HAP-1 (cell line): ENCODE measurements at regions not wholly inside any gene's neighbourhood (a gene's known extent, or its start where the extent isn't known, plus 50 kb on each side); places are given as distances from the start of the nearest gene placed in this dataset.
"Not testable (repeated sequence)": the region's sequence is repeated elsewhere in the genome, so short reads cannot be mapped to it uniquely, and the experiment has no call there.

ENCODE experiments used
- DNase-seq, 2 experiments: peaks; one replicate each; pipeline ENCODE4 v3.0.0-alpha.2; 2016 to 2020; ENCODE audit warnings: low spot score in 2 of 2
- H3K27me3 ChIP-seq: fragments of 250-450 bp; sonication (Bioruptor Pico); 2 replicates; pipeline ENCODE4 v1.5.1; 2020; ENCODE audit warnings: low read depth, mild to moderate bottlenecking, moderate library complexity
- H3K36me3 ChIP-seq: fragments of 250-450 bp; sonication (Bioruptor Pico); replicated peaks from 2 replicates; pipeline ENCODE4 v1.5.1; 2020; ENCODE audit warnings: mild to moderate bottlenecking
- H3K4me1 ChIP-seq: fragments of 250-450 bp; sonication (Bioruptor Pico); 2 replicates; pipeline ENCODE4 v1.5.1; 2020; ENCODE audit warnings: mild to moderate bottlenecking
- H3K4me3 ChIP-seq: fragments of 250-450 bp; sonication (Bioruptor Pico); 2 replicates; pipeline ENCODE4 v1.5.1; 2020; ENCODE audit warnings: mild to moderate bottlenecking, moderate library complexity
- H3K9me3 ChIP-seq: fragments of 250-450 bp; sonication (Bioruptor Pico); 2 replicates; pipeline ENCODE4 v1.5.1; 2020; ENCODE audit warnings: mild to moderate bottlenecking, moderate library complexity
- in situ Hi-C: fragments of 300-500 bp; cut with MboI; formaldehyde crosslinking; loops from 3 replicates; pipeline ENCODE4 v1.14.3; 2020; ENCODE audit warnings: low sequenced_read_pairs, inconsistent platforms, mixed read lengths

DNA sequence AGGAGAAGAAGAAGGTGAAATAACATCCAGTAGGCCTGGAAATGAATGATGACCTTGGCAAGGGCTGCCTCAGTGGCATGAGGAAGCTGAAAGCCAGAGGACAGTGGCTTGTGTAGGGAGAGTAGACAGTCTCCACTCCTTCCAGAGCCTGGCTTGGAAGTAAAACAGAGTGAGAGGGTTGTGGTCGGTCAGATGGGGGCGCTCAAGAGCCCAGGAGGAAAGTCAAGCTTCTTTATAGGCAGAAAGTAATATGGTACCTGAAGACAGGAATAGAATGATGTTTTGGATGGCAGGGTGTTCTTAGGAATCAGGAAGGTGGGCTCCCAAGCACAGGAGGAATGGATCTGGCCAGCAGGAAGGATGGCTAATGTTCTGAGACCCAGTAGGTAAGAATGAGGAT is 75.1 kb upstream of the TSC22D1 start:
- in situ Hi-C loops: no loop called here
- Histone ChIP-seq H3K9me3 (no peaks in the 10 kb centered on the region), H3K4me1 (peaks cover 2% of the 10 kb centered on the region; the same call in 1 of the 2 replicates), H3K4me3 (no peak overlapping the region), H3K27me3 (peaks cover 6% of the 10 kb centered on the region; the same call in 1 of the 2 replicates), H3K36me3 (no peaks in the 10 kb centered on the region)
- DNase-seq: no peak

DNA sequence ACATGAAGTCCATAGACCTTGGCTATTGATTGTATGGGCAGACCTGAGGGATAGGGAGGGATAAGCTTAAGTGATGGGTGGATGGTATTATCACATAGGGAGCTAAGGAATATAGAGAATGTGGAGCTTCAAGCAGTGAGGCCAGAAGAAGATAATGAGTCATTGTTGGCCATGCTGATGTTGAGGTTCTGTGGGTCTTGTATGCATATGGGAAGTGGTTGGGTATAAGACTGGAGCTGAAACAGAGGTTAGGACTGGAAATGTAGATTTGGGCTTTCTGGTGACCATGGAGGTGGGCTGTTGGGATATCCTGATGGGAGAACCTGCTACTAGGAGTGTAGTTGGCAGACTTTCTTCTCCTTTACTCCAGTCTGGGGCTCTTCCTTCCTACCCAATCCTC is 73.7 kb upstream of the TSC22D1 start:
- Histone ChIP-seq H3K36me3 (no peaks in the 10 kb centered on the region), H3K4me1 (peaks cover 2% of the 10 kb centered on the region; the same call in 1 of the 2 replicates), H3K4me3 (no peak overlapping the region), H3K9me3 (no peaks in the 10 kb centered on the region), H3K27me3 (peaks cover 8% of the 10 kb centered on the region; the same call in 1 of the 2 replicates)
- DNase-seq: no peak
- in situ Hi-C loops: no loop called here

DNA sequence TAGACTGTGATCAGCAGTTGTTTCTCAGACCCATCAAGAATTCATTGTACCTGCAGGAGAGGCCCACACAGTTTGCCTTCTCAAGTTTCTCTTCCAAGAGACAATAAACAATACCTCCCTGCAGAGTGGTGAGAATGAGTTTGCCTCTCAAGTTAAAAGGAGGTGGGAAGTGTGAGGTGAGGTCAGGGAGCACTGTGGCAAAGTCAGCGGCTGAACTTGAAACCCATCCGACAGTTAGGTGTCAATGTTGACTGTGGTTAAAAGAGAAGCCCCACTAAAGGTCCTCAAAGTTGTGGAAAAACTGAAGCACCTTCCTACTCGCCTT is 72.9 kb upstream of the TSC22D1 start:
- Histone ChIP-seq H3K36me3 (no peaks in the 10 kb centered on the region), H3K4me1 (peaks cover 2% of the 10 kb centered on the region; the same call in 1 of the 2 replicates), H3K4me3 (no peak overlapping the region), H3K27me3 (peaks cover 8% of the 10 kb centered on the region; the same call in 1 of the 2 replicates), H3K9me3 (no peaks in the 10 kb centered on the region)
- in situ Hi-C loops: no loop called here
- no peak for DNase-seq

DNA sequence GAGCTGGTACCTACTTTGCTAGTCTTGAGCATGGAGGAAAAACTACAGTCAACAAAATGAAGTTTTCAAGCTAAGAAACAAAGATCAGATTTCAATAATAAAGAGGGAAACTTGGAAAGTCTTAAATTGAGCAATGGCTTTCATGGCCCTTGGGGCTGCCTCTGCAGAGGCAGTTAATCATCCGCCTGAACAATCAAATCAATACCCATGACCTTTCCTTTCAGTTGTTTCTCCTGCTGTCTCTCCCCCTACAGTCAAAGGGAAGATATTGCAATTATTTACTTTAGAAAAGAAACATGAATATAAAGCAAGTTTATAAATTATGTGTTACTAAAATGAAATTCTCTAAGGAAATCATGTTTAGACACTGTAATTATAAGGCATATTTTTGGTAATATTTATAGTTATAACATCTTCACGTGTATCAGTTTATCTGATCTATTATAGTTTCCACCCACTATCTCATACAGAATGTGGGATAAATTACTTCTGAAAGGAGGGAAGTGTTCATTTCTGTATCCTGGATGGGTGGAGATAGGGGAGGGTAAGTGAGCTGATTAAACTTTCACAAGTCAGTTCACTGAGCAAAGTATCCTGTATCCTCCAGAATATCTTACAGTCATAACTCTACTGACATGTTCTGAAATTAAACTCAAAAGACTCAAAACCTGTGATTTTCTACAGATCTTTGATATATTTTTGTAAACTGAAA is 72.4 kb upstream of the TSC22D1 start:
- peak; percentile 23 to 73 for DNase-seq
- H3K36me3 ChIP-seq: no peaks in the 10 kb centered on the region
- H3K9me3 ChIP-seq: no peaks in the 10 kb centered on the region
- H3K4me1 ChIP-seq: peaks cover 2% of the 10 kb centered on the region; the same call in 1 of the 2 replicates
- in situ Hi-C loops: no loop called here
- no peak overlapping the region for H3K4me3 ChIP-seq
- peaks cover 8% of the 10 kb centered on the region; the same call in 1 of the 2 replicates for H3K27me3 ChIP-seq

DNA sequence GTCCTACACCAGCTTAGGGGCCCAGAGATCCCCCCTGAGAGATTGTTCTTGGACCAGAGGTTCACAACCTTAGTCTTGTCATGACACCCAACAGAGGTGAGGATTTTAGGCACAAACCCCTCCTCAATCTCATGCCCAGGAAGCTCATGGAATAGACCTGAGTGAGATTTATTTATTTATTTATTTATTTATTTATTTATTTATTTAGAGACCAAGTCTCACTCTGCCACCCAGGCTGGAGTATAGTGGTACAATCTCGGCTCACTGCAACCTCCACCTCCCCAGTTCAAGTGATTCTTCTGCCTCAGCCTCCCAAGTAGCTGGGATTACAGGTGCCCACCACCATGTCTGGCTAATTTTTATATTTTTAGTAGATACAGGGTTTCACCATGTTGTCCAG is 71.4 kb upstream of the TSC22D1 start:
- in situ Hi-C loops, H3K4me3 ChIP-seq, H3K36me3 ChIP-seq, H3K27me3 ChIP-seq, H3K4me1 ChIP-seq, DNase-seq, H3K9me3 ChIP-seq: not testable (repeated sequence)

DNA sequence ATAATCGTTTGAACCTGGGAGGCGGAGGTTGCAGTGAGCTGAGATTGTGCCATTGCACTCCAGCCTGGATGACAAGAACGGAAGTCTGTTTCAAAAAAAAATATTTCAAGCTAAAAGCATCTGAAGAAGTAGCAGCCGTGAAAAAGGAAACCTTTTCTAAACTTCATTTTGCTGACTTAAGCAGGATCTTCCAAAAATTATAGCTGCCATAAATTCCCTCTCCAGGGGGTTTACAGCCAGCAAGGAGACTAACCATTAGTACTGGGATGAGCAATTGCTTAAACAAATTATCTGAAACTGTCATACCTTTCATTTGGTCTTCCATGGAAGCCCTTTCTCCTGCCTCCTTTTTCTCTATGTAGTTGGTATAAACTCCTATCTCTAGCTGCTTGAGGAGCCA is 69.9 kb upstream of the TSC22D1 start:
- Histone ChIP-seq H3K4me1 (peaks cover 2% of the 10 kb centered on the region; the same call in 1 of the 2 replicates), H3K4me3 (no peak overlapping the region), H3K27me3 (0 out of 2 replicates have a peak, but pooled peaks cover 2% of the 10 kb centered on the region), H3K36me3 (no peaks in the 10 kb centered on the region), H3K9me3 (no peaks in the 10 kb centered on the region)
- DNase-seq: no peak
- in situ Hi-C loops: no loop called here

DNA sequence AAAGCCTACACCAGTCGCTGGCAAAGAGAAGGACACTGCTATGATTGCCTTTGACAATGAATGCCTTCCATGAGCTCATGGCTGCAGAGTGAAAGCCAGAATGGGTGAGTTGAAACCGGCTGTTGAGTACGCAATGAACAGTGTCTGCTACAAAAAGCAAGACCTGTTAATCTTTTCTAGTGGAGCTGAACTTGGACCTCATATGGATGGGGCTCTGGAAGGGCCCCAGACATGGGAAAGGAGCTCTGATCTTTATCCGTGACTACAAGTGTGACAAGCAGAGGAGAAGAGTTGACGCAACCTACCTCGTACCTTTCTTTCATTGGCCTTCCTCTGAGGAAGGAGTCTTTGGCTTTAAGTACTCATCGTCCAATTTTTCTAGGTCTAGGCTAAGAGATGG is 67.1 kb upstream of the TSC22D1 start:
- Histone ChIP-seq H3K27me3 (peaks cover 5% of the 10 kb centered on the region; the same call in 1 of the 2 replicates), H3K36me3 (no peaks in the 10 kb centered on the region), H3K4me1 (peaks cover 2% of the 10 kb centered on the region; the same call in 1 of the 2 replicates), H3K9me3 (no peaks in the 10 kb centered on the region), H3K4me3 (no peak overlapping the region)
- no peak for DNase-seq
- in situ Hi-C loops: no loop called here

DNA sequence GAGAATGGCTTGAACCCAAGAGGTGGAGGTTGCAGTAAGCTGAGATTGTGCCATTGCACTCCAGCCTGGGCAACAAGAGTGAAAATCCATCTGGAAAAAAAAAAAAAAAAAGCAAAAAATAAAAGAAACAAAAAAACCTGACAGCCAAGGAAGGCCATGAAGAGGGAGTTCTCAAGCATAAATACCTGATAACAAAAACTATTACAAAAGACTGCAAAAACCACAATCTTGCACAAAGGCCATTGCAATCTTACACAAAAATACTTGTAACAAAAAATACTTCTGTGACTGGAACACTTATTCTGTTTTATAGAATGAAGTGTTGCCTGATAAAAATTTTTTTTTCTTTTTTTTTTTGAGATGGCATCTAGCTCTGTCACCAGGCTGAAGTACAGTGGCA is 61.5 kb upstream of the TSC22D1 start:
- Histone ChIP-seq H3K36me3 (no peaks in the 10 kb centered on the region), H3K4me3 (no peak overlapping the region), H3K27me3 (peaks cover 3% of the 10 kb centered on the region; the same call in 1 of the 2 replicates), H3K4me1 (no peaks in the 10 kb centered on the region), H3K9me3 (no peaks in the 10 kb centered on the region)
- DNase-seq: no peak
- in situ Hi-C loops: no loop called here

DNA sequence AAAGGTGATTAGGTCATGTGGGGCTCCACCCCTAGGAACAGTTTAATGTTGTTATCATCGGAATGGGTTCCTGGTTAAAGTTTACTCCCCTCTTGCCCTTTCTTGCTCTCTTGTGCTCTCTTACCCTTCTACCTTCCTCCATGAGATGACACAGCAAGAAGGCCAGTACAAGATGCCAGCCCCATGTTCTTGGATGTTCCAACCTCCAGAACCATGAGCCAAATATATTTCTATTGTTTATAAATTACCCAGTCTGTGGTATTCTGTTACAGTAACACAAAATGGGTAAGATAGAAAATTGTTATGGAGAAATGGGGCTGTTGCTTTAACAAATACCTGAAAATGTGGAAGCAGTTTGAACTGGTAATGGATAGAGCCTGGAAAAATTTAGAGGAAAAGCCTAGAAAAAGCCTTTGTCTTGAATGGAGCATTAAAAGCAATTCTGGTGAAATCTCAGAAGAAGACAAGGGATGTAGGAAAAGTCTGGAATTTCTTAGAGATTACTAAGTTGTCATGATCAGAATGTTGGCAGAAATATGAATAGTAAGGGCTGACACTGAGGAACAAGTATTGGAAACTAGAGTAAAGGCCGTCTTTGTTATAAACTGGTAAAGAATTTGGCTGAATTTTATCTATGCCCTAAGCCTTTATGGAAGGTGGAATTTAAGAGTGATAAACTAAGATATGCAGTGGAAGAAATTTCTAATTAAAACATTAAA is 53.5 kb upstream of the TSC22D1 start:
- Histone ChIP-seq H3K27me3 (no peaks in the 10 kb centered on the region), H3K4me3 (no peak overlapping the region), H3K9me3 (no peaks in the 10 kb centered on the region), H3K36me3 (no peaks in the 10 kb centered on the region), H3K4me1 (no peaks in the 10 kb centered on the region)
- DNase-seq: no peak
- in situ Hi-C loops: no loop called here

DNA sequence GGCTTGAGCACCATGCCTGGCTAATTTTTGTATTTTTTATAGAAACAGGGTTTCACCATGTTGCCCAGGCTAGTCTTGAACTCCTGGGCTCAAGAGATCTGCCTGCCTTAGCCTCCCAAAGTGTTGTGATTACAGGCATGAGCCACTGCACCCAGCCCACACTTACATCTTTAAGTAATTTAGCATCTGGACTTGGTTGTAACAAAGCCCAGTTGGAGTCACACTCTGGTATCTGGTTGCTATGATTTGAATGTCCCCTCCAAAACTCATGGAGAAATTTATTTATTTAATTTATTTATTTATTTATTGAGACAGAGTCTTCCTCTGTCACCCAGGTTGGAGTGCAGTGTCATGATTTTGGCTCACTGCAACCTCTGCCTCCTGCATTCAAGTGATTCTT is 52.7 kb upstream of the TSC22D1 start:
- H3K27me3 ChIP-seq, in situ Hi-C loops, H3K4me3 ChIP-seq, DNase-seq, H3K4me1 ChIP-seq, H3K36me3 ChIP-seq, H3K9me3 ChIP-seq: not testable (repeated sequence)

DNA sequence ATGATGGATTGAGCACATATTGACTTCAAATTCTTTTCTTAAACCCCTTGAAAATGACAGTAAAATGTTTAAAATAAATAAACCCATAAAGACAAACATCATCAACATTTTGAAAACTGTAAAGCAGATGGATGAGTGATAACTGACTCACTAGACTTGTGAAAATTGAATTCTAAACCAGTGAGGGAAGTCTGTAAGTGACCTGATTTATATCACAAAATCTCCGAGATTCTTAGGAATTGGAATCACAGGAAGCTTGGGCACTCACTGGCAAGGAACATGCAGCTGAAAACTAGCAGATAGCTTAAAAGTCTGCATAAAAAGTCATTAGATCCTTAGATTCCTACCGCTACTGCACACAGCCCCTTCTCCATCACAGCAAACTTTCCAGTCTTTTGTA is 51.3 kb upstream of the TSC22D1 start:
- Histone ChIP-seq H3K4me1 (peaks cover 7% of the 10 kb centered on the region), H3K4me3 (no peak overlapping the region), H3K27me3 (no peaks in the 10 kb centered on the region), H3K9me3 (no peaks in the 10 kb centered on the region), H3K36me3 (no peaks in the 10 kb centered on the region)
- no peak for DNase-seq
- in situ Hi-C loops: no loop called here

DNA sequence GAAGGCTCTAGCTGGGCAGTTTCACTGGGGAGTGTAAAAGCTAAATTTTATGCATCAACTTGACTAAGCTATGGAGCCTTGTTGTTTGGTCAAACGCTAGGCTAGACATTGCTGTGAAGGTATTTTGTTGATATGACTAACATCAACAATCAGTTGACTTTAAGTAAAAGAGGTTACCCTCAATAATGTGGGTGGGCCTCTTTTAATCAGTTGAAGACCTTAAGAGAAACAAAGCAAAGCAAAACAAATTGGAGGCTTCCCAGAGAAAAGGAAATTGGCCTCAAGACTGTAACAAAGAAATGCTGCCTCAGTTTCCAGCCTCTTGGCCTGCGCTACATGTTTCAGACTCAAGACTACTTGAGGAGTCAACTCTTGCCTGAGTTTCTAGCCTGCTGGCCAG is 50.0 kb upstream of the TSC22D1 start:
- in situ Hi-C loops: no loop called here
- H3K4me3 ChIP-seq: no peak overlapping the region
- H3K4me1 ChIP-seq: peaks cover 14% of the 10 kb centered on the region
- no peak for DNase-seq
- H3K27me3 ChIP-seq: no peaks in the 10 kb centered on the region
- H3K9me3 ChIP-seq: no peaks in the 10 kb centered on the region
- no peaks in the 10 kb centered on the region for H3K36me3 ChIP-seq
